GM13976 (cell line): ENCODE measurements at regions not wholly inside any gene's neighbourhood (a gene's known extent, or its start where the extent isn't known, plus 50 kb on each side); places are given as distances from the start of the nearest gene placed in this dataset.
A peak's percentile ranks its signal among the peaks of the same experiment; 100 is the strongest.
"Not testable (repeated sequence)": the region's sequence is repeated elsewhere in the genome, so short reads cannot be mapped to it uniquely, and the experiment has no call there.

Experiments
- DNase-seq: peaks from one replicate; pipeline ENCODE4 v3.0.0; 2012; ENCODE audit warnings: low spot score
- CTCF ChIP-seq: IDR thresholded peaks from 2 replicates; pipeline ENCODE4 v1.5.1; 2012; ENCODE audit warnings: borderline replicate concordance, mild to moderate bottlenecking; ENCODE audit not compliant: insufficient read depth; ENCODE audit errors: extremely low read depth, missing control alignments, control extremely low read depth
- in situ Hi-C: fragments of 300-500 bp; cut with MboI; formaldehyde crosslinking; loops from one replicate; pipeline ENCODE4 v1.12.0; 2022; ENCODE audit warnings: low sequenced_read_pairs, mixed read lengths, inconsistent platforms; ENCODE audit not compliant: unreplicated experiment

GRCh38 chr6:68211242-68211795 is 423.8 kb upstream of the ADGRB3 start:
- TF ChIP-seq CTCF = no peak
- DNase-seq = no peak
- in situ Hi-C loops = no loop called here

- DNase-seq, in situ Hi-C loops: not testable (repeated sequence)
These were observed 427.5 kb upstream of the ADGRB3 start for GRCh38 chr6:68207612-68208011.

GRCh38 chr6:68200929-68201328 is 434.2 kb upstream of the ADGRB3 start:
- no peak for DNase-seq
- TF ChIP-seq CTCF = no peak
- in situ Hi-C loops = no loop called here

GRCh38 chr6:68197356-68197755 is 437.7 kb upstream of the ADGRB3 start:
- DNase-seq = no peak
- no peak for TF ChIP-seq CTCF
- in situ Hi-C loops = no loop called here

GRCh38 chr6:68196645-68197044 is 438.4 kb upstream of the ADGRB3 start:
- no peak for TF ChIP-seq CTCF
- peak; percentile 7 for DNase-seq
- in situ Hi-C loops = no loop called here

GRCh38 chr6:68195753-68196152 is 439.3 kb upstream of the ADGRB3 start:
- DNase-seq, in situ Hi-C loops: not testable (repeated sequence)

- no peak for DNase-seq
- no peak for TF ChIP-seq CTCF
- in situ Hi-C loops = no loop called here
These were observed 440.1 kb upstream of the ADGRB3 start for GRCh38 chr6:68194846-68195478.

- no peak for DNase-seq
- TF ChIP-seq CTCF = no peak
- in situ Hi-C loops = no loop called here
These were observed 442.1 kb upstream of the ADGRB3 start for GRCh38 chr6:68192988-68193387.
